Glomerular visceral epithelial cell (primary cell): ENCODE measurements at regions not wholly inside any gene's neighbourhood (a gene's known extent, or its start where the extent isn't known, plus 50 kb on each side); places are given as distances from the start of the nearest gene placed in this dataset.

Experiments used
- DNase-seq: peaks from one replicate; pipeline ENCODE4 v3.0.0-alpha.2; 2016; ENCODE audit errors: extremely low spot score

DNA sequence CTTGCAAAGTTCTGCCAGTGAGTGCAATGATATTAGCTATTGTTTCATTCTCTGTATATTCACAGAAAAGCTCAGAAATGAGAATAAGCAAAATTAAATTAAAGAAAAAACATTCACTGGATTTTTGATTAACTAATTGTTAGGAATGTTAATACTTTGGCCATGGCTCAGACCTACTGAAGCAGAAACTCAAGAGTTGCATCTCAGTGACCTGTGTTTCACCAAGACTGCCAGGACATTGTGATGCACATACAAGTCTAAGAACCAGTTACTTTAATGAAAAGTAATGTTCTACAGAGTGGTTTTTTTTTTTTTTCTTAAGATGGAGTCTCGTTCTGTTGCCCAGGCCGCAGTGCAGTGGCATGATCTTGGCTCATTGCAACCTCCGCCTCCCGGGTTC is 464.9 kb upstream of the NMUR2 start:
- no peak for DNase-seq

DNA sequence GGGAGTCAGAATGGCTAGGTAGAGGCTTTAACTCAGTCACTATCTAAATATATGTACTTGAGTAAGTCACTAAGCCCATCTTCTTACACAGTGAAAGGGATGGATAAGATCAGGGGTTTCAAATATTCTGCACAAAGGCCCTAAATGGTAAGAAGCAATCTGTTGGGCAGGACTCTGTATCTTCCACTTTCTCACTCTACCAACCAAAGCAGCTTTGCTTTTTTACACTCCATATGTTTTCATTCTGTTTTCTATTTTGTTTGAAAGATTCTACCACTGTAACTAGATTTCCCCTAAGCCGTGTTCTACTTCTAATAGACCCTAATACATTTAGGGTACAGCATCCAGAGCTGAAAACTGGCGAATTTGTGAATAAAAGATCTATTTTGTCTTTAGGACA is 477.5 kb upstream of the NMUR2 start:
- DNase-seq: no peak

DNA sequence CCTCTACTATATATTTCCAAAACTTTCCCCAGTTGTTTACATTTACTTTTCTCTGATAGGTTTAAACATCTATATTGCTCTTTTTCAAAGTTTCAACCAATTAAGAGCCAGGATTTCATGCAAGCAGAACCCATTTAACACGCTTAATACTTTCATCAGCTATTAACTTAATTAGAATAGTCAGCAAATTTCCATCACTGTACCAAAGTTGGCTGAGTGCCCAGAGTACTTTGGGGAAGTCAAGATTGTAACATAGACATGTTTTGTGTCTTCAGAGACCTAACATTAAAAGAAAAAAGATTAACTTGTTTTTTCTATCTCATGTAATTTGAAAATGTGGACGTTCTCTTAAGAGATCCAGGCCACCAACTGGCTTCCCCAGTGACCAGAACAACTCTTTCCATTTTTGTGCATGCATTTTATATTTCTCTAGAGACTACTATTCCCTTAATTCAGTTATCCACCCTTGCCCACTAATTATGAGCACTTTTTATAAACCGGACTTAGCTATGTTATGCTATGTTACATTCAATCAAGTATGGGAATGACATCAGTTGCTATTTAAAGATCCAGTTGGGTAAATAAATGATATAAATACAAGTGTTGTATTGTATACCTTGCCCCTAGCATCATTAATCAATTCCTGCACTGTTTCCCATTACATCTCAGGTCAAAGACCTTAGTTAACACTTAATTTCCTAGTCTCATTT is 478.1 kb upstream of the NMUR2 start:
- DNase-seq: no peak

DNA sequence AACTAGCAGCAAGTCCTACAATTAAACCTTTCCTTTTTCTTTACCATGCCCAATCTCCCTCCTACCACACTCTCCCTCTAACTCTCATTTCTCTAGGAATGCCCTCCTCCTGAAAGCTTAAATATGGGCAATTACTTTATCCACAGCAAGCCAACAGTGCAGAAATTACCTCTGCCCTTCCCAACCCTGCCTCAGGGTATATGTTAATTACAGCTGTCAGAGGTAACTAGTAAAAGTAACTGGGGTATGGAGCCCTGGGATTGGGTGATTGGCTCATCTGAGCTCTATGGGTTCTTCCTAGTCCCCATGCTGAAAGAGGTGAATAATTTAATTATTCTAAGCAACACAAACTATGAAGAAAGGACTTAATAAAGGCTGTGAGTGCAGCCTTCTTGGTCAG is 478.9 kb upstream of the NMUR2 start:
- DNase-seq: no peak

DNA sequence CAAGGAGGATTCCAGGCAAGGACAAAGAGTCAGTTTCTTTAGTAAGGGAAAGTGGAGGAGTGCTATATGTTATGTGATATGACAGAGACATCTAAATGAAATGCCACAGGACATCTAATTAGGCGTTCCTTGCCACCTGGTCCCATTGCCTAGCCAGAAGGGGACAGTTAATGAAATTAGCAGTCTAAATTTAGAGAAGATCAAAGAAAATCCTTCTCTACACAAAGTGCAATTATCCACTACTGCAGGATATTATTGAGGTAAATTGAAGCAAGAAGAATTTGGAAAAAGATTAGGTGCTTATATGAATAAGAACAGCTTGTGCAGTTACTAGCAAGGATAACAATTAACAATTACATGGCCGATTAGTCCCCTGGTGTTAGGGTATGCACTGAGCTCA is 495.3 kb upstream of the NMUR2 start:
- DNase-seq: no peak

DNA sequence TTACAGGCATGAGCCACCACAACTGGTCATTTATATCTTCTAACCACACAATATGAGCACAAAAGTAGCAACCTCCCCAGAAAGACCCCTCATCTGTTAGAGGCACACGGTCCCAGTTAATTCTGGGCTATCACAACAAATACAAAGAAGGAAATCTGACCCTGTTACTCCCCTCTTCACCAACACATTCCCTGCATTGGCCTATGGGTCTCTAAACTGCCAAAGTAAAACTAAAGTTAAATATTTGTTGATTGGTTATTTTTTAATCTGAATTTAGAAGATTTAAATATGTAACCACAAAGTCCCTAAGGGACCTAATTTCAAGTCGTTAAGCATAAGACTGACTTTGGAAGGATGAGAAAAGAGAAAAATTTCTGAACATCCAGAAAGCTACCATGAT is 496.7 kb upstream of the NMUR2 start:
- no peak for DNase-seq

DNA sequence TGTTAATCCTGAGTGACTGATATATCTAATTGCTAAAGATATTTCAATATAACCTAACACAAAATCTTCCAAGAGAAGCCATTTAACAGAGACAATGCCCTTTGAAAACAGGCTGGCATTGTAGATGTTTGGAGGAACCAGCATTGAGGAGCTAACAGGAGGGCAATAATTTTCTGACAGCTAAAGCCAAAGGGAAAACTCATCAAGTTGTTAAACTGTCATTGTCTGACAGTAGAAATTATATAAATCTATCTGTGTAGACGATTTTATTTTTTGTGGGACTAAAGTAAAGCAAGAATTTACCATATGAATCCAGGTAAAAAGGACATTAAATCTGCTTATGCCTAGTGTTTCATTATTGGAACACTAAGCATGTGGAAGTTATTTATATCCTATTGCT is 500.2 kb upstream of the NMUR2 start:
- no peak for DNase-seq

DNA sequence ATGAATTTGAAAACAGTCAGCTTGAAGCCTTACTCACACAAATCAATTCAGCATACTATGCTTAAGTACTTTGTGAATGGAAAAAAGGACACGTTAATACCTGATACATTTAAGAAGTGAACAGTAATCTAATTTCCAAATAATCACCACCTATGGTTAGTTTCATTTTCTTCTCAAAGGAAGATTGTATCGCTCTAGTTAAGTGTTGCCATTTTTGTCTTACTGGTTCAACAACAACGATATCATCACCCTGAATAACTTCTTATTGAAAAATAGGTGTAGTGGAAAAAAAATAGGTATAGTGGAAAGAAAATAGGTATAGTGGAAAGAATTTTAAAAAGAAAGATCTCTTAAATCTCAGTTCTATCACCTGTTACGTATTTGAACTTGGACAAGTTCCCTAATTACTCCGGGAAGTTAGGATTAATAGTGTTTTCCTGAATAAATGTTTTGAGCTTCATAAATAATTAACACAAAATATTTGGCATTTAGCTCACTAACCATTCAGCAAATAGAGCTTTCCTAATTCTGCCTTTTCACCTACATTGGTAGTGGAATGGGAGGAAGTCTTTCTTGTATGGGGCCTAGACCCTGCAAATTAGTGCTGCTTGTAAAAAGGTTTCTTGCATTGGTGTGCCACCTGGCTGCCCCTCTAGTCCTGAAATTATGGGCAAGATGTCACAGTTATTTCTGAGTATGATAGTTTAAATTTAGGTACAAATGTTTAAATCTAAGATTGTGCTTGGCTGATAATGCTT is 502.6 kb upstream of the NMUR2 start:
- no peak for DNase-seq

DNA sequence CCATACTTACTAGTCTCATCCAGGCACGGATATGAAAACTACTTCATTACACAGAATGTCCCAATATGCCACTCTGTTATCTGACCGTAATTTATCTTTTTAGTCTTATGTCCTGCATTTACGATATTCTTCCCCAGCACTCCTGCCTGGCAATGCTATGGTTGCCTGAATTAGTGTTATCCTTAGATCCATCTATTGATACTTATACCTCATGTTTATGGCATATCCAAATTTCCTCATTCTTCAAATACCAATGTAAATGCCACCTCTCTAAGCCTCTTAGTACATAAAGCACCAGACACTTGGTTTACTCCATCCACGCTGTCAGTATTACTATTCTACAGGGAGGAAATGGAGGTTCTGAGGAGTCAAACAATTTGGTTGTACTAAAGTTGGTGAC is 507.8 kb upstream of the NMUR2 start:
- no peak for DNase-seq

DNA sequence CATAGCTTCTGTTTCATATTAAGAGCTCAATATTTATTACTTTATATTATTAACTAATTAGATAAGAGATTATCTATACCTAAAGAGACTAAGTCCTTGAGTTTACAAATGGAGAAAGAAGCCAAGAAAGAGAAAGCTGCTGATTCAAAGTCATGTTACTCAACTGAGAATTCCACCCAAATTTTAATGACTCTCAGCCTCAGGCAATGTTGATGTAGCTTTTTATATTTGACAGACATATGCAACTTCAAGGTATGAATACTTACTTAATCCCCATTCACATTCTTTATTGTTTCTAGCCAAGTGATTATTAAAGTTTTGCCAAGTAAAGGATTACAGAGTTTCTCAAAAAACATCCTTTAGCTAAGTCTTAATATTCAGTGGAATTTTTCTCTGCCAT is 527.5 kb upstream of the NMUR2 start:
- no peak for DNase-seq

DNA sequence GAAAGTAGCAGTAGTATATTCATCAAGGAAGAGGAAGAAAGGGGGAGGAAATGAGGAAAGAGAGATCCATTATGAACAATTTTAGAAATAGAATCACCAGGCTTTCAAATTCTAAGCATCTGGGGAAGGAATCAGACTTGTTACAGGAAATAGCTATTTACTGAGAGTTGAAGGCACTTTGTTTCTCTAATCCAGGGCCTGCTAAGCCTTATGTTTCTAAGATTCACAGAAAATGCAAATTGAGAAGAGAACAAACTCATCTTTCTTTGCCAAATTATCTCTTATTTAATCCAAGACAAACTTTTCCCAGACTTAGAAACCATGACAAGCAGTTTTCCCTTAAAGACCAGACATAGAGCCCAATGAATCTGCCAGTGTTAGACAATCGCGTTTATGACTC is 528.0 kb upstream of the NMUR2 start:
- no peak for DNase-seq

DNA sequence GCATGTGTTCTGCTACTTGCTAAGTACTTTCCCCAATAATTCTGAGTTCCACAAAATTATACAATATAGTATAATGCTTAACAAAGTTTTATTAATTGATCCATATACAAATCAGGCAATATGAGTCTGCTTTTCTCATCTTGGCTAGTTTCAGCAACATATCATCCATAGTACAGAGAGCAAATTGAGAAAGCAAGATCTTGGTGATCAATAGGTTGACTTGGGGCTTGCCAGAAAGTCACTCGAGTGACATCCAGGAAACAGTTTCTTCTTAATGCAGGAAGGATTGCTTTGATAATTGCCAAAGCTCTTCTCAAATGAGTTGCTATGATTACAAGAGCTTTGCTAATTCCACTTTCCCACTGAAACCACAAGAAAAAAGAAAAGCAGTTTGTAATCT is 533.6 kb upstream of the NMUR2 start:
- DNase-seq: no peak

DNA sequence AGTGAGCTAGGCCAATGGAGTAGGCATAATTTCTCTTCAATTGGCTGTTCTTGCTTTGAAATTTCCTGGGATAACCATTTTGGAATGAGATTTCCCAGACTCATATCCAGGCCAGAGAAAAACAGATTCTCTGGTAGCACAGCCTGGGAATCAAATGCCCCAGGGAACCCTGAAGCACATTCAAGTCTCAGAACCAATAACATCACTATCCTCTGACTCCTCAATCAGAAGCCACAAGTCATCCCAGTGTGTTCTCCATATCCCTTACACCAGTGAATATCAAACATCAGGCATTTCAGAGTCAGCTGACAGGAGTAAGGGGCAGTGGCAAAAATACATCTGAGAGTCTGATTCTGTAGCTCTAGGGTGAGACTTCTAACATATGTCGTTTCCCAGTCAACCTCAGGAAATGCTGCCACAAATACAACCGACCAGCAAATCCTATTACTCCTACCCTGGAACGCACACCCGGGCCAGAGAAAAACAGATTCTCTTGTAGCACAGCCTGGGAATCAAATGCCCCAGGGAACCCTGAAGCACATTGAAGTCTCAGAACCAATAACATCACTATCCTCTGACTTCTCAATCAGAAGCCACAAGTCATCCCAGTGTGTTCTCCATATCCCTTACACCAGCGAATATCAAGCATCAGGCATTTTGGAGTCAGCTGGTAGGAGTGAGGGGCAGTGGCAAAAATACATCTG is 537.7 kb upstream of the NMUR2 start:
- no peak for DNase-seq

DNA sequence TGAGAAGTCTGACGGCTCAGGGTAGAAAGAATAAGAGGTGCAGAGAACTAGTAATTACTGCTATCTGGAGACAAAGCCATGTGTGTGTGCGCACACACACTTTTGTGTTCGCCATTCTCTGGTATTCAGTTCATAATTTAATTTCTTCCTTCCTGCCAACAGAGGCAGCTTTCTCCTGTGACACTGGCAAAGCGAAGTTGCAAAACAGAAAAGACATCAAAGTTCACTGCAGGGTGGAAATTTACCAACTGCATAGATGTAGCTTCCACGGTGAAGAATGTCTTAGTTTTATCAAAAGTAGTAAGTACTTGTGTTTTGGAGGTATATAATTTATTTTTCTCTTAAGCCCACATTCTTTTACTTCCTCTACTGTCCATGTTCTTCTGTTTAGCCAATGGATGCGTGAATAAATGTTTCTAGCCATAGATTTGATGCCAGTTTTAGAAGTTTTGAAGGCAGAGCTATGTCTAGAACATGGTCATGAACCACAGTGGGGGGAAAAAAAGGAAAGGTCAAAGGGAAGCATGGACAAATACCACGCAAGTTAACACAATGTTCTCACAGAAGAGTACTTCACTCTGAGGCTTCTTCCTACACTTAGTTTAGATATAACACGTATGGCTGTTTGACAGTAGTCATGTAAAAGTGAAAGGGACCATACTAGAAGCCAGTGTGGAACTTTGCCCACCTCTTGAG is 536.5 kb upstream of the GRIA1 start:
- DNase-seq: no peak

DNA sequence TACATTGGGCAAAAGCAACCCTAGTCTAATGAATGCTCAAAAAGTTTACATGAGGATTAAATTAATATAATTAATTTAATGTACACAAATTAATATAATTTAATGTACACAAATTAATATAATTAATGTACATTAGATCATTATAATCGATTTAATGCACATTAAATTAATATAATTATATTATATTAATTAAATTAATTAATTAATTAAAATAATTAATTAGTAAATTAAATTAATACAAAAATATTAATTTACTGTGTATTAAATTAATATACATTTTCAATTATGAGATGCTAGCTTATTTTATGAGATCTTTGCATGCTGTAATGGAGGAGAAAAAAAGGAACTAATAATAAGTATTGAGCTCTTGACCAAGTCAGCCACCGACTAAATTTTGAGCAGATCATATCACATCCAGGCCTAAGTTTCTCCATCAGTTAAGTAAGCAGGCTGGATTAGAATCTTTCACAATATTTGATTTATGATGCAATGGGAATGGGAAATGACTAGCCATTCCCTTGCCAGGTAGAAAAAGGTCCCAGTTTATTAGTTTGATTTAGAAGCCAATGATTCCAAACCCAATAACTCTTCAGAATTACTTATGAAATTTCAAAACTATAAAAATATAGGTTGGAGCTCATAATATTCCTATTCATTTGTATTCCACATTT is 533.4 kb upstream of the GRIA1 start:
- DNase-seq: no peak

DNA sequence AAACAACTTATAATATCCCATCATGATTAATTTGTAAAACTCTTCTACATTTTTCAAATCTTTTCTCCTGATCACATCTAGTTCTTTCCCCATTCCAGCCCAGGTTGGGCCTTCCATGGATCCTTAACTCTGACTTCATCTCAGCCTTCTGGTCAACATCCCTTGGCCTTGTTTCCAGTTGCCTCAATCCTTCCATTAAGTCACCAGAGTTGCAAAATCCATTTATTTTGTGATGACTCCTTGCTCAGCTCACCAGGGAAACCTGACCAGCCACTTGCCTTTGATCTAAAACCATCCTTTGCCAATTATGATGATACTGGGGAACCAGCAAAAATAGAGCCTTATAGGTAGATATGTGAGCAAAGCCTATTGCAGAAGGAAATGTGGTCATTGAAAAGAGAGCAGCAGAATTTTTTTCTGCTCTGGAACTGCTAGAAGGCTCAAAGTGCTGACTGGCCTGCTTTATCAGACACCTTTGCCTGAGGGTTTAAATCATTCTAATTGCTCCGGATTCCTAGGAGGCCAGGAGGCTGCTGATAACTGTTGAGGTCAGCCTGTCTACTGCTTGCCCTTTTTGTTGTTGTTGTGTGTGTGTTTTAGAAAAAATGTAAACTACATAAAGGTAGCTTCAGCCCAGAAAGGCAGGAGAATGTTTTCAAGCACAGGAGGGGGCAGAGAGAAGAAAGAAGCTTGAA is 512.2 kb upstream of the GRIA1 start:
- no peak for DNase-seq

DNA sequence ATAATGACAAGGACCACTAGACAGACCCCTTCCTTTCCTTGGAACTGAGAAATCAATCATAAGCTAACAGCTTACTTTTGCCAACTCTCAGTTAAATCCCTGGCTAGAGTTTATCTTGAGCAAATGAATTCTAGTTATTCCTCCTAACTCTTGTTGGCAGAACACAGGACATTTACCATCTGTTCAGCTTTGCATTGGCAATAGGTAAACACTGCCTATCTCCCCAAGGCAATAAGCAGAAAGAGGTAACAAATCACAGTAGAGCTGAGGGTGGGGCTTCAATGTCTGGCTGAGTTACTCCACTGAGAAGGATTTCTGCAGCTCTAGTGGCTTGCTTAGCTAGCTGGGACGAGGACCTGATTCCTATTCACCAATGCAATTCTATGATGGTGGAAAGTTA is 503.3 kb upstream of the GRIA1 start:
- DNase-seq: no peak

DNA sequence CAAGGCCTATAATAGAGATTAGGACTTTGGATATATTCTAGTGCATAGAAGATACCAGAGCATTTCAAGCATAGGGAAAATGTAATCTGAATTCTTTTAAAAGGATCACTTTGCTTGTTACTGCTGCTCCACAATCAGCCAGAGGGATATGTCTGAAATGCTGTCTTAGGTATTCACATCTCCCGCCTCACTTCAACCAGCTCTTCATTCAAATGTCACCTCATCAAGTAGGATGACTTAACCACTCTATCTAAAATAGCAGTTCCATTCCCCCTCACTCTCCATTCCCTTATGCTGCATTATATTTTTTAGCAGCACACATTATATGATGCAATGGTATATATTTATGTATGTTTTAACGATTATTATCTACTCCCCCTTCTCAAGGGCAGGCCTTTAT is 500.3 kb upstream of the GRIA1 start:
- no peak for DNase-seq

DNA sequence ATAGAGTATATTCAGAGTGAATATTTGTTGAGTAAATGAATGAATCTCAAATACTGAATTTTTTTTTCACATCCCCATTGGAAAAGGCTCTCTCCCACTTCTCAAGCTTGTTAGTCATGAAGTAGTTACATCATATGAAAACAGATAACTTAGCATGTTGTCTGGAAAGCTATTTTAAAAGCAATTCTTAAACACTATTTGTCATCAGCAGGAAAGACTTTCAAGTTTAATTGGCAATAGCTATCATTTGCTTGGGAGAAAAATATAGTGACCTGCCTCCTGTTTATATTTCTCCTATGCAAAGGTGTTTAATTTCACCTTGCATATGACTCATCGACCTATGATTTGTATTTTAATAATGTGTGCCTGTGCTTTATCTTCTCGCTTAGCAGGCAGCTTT is 499.8 kb upstream of the GRIA1 start:
- no peak for DNase-seq

DNA sequence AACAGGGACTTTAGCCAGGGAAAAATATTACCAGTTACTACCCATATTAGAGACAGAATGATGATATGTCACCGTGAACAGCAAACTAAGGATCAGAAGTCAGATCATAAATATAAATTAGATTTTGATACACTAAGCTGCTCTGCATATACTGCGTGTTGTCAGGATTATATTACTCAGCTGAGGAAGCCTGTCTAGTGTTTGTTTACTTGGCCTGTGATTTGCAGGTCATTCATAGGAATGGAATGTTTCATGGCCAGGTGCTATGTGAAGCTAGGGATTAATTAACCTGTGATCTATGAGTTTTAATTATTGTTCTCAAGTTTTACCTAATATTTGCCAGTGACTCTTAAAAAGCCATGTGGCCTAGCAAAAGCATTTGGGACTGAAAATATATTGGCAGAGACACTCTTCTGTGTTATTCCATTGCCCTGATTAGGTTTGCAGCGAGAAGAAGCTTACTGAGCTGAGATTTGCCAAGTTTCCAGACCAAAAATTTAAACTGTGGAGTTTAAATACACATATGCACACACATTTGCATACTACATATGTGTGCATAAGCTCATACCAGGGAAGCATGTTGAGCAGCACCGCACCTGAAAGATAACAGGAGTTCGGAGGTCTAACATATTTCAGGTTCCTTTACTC is 496.3 kb upstream of the GRIA1 start:
- no peak for DNase-seq

DNA sequence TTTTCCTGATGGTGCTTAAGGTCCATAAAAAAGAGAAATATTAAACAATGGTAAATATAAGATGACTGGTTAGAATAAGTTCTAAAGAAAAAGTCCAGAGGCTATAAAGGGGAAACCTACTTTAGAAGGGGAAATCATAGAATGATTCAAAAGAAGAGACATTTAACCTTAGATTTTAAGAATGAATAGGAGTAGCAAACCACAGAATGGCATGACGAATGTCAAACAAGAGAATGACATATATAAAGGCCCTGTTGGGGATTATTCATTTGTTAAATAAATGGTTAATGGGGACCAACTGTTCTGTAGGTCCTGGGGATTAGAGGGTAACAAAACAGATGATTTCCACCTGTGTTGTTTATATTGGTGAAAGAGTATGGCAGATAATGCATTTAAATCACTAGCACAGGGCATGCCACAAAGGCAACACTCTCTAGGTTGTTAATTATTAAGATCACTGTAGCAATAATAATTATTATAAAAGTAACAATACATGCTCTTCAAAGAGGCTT is 495.2 kb upstream of the GRIA1 start:
- DNase-seq: no peak
